GM12891 (cell line): ENCODE measurements at regions not wholly inside any gene's neighbourhood (a gene's known extent, or its start where the extent isn't known, plus 50 kb on each side); places are given as distances from the start of the nearest gene placed in this dataset.

Experiments used
- PAX5 ChIP-seq: IDR thresholded peaks from 2 replicates; pipeline ENCODE4 v1.6.1; 2011; ENCODE audit warnings: low read length, moderate library complexity, mild to moderate bottlenecking; ENCODE audit not compliant: insufficient read depth, severe bottlenecking
- POLR2A ChIP-seq: IDR thresholded peaks from 2 replicates; pipeline ENCODE4 v1.6.1; 2011; ENCODE audit warnings: low read depth, low read length, control low read depth
- POLR2AphosphoS5 ChIP-seq: IDR thresholded peaks from 2 replicates; pipeline ENCODE4 v1.6.1; 2011; ENCODE audit warnings: low read depth, low read length, control low read depth
- SPI1 ChIP-seq: IDR thresholded peaks from 2 replicates; pipeline ENCODE4 v1.6.1; 2011; ENCODE audit warnings: low read depth, low read length, control low read depth
- TAF1 ChIP-seq: IDR thresholded peaks from 2 replicates; pipeline ENCODE4 v1.6.1; 2011; ENCODE audit warnings: low read depth, low read length, control low read depth

GRCh38 chr14:88983755-88984154 is 159.3 kb downstream of the TTC8 start:
- TF ChIP-seq POLR2AphosphoS5 (no peak), POLR2A (no peak), TAF1 (no peak), SPI1 (no peak), PAX5 (no peak)
